ENCODE measurements at regions not wholly inside any gene's neighbourhood (a gene's known extent, or its start where the extent isn't known, plus 50 kb on each side); places are given as distances from the start of the nearest gene placed in this dataset.

DNA sequence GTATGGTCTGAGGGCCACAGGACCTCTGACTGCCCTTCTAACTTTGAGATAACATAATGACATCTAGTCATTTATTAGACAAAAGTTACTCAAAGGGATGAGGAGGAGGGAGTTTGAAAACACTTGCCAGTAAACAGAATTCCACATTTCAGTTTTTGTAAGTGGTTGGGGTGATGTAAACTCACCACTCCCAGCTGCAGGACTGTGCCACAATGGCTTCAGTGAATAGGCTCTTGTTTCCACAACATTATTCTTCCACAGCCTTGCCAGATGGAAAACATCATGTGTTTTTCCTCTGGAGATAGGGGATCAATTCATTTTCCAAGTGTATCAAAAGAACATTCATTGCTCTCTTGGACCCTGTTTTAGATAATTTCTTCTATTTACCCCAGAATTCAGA lies 147.2 kb upstream of the BDNF start:
- TF ChIP-seq CTCF (IDR thresholded peaks at IDR 0.05; ENCODE audit: low read depth, low read length), result no peak
- TF ChIP-seq EZH2phosphoT487 (IDR thresholded peaks at IDR 0.05; ENCODE audit: low read depth), result no peak

All from OCI-LY3 (cell line).